ENCODE measurements at regions not wholly inside any gene's neighbourhood (a gene's known extent, or its start where the extent isn't known, plus 50 kb on each side); places are given as distances from the start of the nearest gene placed in this dataset.

- no peaks in the 10 kb centered on the region for H3K79me2 ChIP-seq (ENCODE audit: insufficient read depth, low read length)
- no peaks in the 10 kb centered on the region for H4K20me1 ChIP-seq (ENCODE audit: insufficient read depth, low read length)
- no peak for ATAC-seq
- H3K9me3 ChIP-seq (ENCODE audit: low read length), result no peaks in the 10 kb centered on the region
- H3K4me3 ChIP-seq (replicated peaks in 1 of 3; ENCODE audit: insufficient read depth in 1 of 3, low read depth in 2 of 3, low read length in 3 of 3), result no peak overlapping the region
- DNase-seq (ENCODE audit: low spot score), result no peak
- in situ Hi-C loops (cut with HindIII; ENCODE audit: extremely low pct_ligation_motif_present, low pct_unique_long_range_greater_than_20kb) (no loop called here), intact Hi-C loops (cut with micrococcal nuclease; ENCODE audit: unreplicated experiment) (no loop called here)
- no peak overlapping the region for H3K9ac ChIP-seq (ENCODE audit: insufficient read depth, low read depth, low read length)
- no peak overlapping the region for H3K27ac ChIP-seq (ENCODE audit: extremely low read length, insufficient read depth, low read length)
- H3K4me1 ChIP-seq (ENCODE audit: insufficient read depth, low read length), result no peaks in the 10 kb centered on the region
- H3K4me2 ChIP-seq (ENCODE audit: low read depth, low read length), result no peak overlapping the region
- H3K27me3 ChIP-seq (ENCODE audit: control insufficient read depth in 1 of 2, insufficient read depth in 2 of 2, low read length in 2 of 2), result no peaks in the 10 kb centered on the region; a peak in 1 of 5 replicates
- POLR2A ChIA-PET, result no interaction called here
- no TSS peak for BruUV-seq (replicated peaks)
- no peaks in the 10 kb centered on the region for H3K36me3 ChIP-seq (replicated peaks in 1 of 2; ENCODE audit: control insufficient read depth in 1 of 2, insufficient read depth in 2 of 2, low read length in 2 of 2)
- 25% methylated on average over 6 of the region's 6 CpGs for WGBS (ENCODE audit: low lambda C conversion rate)
- no peak for FAIRE-seq
- H2AFZ ChIP-seq (ENCODE audit: low read length), result no peak overlapping the region
- TF ChIP-seq ZNF343 (CRISPR knock-in tag; IDR thresholded peaks at IDR 0.05) (no peak), SP4 (CRISPR knock-in tag; IDR thresholded peaks at IDR 0.05) (no peak), THAP11 (CRISPR knock-in tag; IDR thresholded peaks at IDR 0.05) (no peak), ZBTB46 (CRISPR knock-in tag; IDR thresholded peaks at IDR 0.05; ENCODE audit: borderline replicate concordance) (no peak), ZNF788 (CRISPR knock-in tag; IDR thresholded peaks at IDR 0.05; ENCODE audit: borderline replicate concordance) (no peak), AKAP8 (CRISPR knock-in tag; IDR thresholded peaks at IDR 0.05) (no peak), NAIF1 (CRISPR knock-in tag; IDR thresholded peaks at IDR 0.05; ENCODE audit: borderline replicate concordance) (no peak), MAX (IDR thresholded peaks at IDR 0.05) (no peak), STAT6 (CRISPR knock-in tag; IDR thresholded peaks at IDR 0.05; ENCODE audit: borderline replicate concordance) (no peak), ARID5B (CRISPR knock-in tag; IDR thresholded peaks at IDR 0.05) (no peak), AGO2 (optimal IDR thresholded peaks at IDR 0.05; ENCODE audit: low read depth, low read length) (no peak), ZNF557 (CRISPR knock-in tag; IDR thresholded peaks at IDR 0.05) (no peak), KLF16 (CRISPR knock-in tag; IDR thresholded peaks at IDR 0.05) (no peak)
- CTCF ChIA-PET (ENCODE audit: low intra/inter-chr PET ratio, low total read pairs), result no interaction called here
Measured at GRCh38 chr14:86911486-86911885, 1081.5 kb downstream of the GALC start.
